HL-60 (cell line): ENCODE measurements at regions not wholly inside any gene's neighbourhood (a gene's known extent, or its start where the extent isn't known, plus 50 kb on each side); places are given as distances from the start of the nearest gene placed in this dataset.

Source experiments
- GABPA ChIP-seq: IDR thresholded peaks from 2 replicates; pipeline ENCODE4 v1.6.1; 2012; ENCODE audit warnings: low read depth
- POLR2AphosphoS5 ChIP-seq: IDR thresholded peaks from 2 replicates; pipeline ENCODE4 v1.6.1; 2012; ENCODE audit warnings: low read depth
- TF ChIP-seq, protein P1 (sequence below): IDR thresholded peaks from one replicate; pipeline ENCODE4 v1.5.1; 2011; ENCODE audit warnings: low read length, control low read depth, inconsistent platforms; ENCODE audit not compliant: insufficient read depth
- TF ChIP-seq, protein P2 (sequence below): IDR thresholded peaks from 2 replicates; pipeline ENCODE4 v1.6.1; 2012; ENCODE audit warnings: low read depth; ENCODE audit not compliant: insufficient replicate concordance

DNA sequence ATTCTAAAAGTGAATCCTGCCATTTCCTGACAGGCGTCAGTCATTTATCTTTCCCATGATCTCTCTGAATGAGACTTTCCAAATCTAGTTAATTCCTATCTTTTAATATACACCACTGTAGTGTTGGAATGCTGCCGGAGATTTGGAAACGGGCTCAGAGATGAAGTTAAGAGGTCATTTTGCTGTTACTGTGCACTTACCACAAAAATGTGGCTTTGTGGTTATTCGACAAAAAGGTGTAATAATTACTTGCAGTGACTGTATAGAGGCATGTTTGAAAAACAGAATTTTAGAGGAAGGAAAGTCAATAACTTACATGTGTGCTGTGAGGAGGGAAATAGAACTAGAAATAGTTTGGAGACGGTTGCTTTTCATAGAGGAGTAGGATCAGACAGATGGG is 460.2 kb upstream of the BTBD3 start:
- TF ChIP-seq, protein P1, sequence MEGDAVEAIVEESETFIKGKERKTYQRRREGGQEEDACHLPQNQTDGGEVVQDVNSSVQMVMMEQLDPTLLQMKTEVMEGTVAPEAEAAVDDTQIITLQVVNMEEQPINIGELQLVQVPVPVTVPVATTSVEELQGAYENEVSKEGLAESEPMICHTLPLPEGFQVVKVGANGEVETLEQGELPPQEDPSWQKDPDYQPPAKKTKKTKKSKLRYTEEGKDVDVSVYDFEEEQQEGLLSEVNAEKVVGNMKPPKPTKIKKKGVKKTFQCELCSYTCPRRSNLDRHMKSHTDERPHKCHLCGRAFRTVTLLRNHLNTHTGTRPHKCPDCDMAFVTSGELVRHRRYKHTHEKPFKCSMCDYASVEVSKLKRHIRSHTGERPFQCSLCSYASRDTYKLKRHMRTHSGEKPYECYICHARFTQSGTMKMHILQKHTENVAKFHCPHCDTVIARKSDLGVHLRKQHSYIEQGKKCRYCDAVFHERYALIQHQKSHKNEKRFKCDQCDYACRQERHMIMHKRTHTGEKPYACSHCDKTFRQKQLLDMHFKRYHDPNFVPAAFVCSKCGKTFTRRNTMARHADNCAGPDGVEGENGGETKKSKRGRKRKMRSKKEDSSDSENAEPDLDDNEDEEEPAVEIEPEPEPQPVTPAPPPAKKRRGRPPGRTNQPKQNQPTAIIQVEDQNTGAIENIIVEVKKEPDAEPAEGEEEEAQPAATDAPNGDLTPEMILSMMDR = no peak
- TF ChIP-seq POLR2AphosphoS5 (no peak), GABPA (no peak)
- TF ChIP-seq, protein P2, sequence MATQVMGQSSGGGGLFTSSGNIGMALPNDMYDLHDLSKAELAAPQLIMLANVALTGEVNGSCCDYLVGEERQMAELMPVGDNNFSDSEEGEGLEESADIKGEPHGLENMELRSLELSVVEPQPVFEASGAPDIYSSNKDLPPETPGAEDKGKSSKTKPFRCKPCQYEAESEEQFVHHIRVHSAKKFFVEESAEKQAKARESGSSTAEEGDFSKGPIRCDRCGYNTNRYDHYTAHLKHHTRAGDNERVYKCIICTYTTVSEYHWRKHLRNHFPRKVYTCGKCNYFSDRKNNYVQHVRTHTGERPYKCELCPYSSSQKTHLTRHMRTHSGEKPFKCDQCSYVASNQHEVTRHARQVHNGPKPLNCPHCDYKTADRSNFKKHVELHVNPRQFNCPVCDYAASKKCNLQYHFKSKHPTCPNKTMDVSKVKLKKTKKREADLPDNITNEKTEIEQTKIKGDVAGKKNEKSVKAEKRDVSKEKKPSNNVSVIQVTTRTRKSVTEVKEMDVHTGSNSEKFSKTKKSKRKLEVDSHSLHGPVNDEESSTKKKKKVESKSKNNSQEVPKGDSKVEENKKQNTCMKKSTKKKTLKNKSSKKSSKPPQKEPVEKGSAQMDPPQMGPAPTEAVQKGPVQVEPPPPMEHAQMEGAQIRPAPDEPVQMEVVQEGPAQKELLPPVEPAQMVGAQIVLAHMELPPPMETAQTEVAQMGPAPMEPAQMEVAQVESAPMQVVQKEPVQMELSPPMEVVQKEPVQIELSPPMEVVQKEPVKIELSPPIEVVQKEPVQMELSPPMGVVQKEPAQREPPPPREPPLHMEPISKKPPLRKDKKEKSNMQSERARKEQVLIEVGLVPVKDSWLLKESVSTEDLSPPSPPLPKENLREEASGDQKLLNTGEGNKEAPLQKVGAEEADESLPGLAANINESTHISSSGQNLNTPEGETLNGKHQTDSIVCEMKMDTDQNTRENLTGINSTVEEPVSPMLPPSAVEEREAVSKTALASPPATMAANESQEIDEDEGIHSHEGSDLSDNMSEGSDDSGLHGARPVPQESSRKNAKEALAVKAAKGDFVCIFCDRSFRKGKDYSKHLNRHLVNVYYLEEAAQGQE = no peak
